ENCODE measurements at regions not wholly inside any gene's neighbourhood (a gene's known extent, or its start where the extent isn't known, plus 50 kb on each side); places are given as distances from the start of the nearest gene placed in this dataset.

DNA sequence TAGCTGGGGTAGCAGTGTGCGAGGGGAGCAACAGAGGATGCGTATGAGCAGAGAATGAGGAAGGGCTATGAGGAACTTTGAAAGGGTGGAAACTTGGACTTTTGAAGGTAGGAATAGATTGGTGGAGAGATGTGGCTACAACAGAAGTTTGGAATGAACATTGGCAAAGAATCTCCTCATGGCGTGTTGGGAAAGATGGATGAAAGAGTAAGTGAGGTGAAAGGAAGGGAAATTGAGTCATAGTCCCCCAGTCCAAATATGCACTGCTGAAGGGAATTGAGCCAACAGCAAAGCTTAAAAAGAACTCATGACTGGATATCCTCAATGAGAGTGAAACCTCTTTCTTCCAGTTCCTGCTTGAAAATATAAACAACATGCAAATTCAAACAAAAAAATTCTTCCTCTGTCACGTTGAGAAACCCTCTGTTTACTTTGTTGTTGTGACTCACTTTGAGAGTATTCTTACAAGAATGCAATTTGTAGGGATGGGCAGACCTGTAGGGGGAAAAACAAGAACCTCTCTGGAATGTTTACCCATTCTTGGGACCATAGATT, 313.2 kb upstream of the KCNJ16 start:
- no peak for DNase-seq (ENCODE audit: insufficient read length, low spot score)
- FAIRE-seq = no peak

DNA sequence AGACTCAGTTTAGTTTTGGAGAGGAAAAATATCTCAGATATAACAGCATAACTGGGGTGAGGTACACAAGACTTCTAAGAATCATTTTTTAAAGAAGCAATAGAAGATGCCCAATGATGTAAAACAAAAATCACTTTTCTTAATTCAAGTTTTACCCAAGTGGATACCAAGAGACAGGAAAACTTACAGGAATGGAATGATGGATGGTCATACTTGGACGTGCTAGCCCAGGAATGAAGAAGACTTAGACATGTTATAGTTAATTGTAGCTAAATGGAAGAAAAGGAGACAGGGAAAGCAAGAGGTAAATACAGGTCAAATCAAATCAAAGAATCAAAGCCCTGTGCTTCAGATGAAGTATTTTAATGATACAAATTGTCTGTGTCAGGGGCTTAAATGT, 312.7 kb upstream of the KCNJ16 start:
- DNase-seq (ENCODE audit: insufficient read length, low spot score) (no peak), FAIRE-seq (no peak)

DNA sequence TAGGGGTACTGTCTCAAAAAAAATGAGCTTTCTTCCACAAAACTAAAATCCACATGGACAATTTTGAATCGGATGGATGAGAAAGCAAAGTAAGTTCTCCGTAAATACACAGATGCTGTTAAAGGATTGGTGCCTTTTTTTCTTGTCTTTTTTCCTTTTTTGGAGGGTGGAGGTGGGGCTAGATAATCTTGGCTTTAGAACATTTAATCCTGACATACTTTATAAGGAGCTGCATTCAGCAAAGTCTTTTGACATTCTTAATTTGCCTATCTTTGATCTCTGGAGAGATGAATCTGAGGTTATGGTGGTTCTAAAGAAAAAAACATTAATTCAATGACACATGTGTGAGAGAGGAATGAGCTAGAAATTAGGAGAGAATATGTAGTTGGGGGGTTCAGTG, 312.3 kb upstream of the KCNJ16 start:
- FAIRE-seq (no peak), DNase-seq (ENCODE audit: insufficient read length, low spot score) (no peak)

DNA sequence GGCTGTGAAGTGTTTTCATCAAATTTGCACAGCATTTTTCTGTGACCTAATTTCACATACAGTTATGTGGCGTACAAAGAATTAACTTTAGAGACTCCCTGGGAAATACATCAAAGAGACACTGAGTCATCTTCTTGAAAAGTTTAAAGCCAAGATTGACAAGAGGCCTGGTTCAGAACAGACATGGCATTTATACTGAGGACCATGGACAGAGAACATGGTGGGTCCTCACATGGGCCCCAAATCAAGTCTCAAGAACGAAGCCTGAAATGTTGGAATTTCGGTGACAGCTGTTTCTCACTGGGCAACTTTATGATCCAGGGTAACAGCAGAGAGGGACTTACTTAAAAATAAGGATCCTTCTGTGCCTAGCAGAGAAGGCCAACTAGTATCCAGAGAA, 311.5 kb upstream of the KCNJ16 start:
- FAIRE-seq (no peak), DNase-seq (ENCODE audit: insufficient read length, low spot score) (no peak)

DNA sequence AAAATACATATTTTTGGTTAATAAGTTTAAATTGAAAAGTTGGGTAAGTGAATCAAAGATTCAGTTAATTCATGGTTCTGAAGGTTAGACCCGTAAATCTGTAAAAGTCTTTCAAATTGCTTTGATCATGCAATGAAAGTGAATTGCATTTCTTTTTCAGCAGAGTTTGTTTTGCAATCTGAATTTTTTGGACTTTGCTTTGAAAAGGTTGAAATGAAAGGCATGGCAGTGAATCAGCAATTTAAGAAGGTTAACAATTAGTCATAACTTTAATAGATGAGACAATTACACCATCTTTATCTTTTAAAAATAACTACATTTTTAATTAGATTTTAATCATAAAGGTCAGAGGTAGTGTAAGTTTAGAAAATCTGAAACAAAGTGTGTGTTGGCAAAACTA, 310.9 kb upstream of the KCNJ16 start:
- no peak for DNase-seq (ENCODE audit: insufficient read length, low spot score)
- no peak for FAIRE-seq

DNA sequence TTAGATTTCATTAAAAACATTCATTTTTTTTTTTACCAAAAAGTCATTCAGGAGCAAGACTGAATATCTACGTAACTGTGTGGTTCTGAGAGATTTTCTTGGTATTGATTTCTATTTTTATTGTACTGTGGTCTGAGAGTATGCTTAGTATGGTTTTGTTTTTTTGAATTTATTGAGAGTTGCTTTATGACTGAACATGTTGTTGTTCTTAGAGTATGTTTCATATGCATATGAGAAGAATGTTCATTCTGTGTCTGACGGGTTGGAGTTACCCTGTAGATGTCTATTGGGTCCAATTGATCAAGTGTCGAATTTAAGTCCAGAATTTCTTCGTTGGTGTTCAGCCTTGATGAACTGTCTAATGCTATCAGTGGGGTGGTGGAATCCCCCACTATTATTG, 306.0 kb upstream of the KCNJ16 start:
- DNase-seq (ENCODE audit: insufficient read length, low spot score) = no peak
- FAIRE-seq = no peak

DNA sequence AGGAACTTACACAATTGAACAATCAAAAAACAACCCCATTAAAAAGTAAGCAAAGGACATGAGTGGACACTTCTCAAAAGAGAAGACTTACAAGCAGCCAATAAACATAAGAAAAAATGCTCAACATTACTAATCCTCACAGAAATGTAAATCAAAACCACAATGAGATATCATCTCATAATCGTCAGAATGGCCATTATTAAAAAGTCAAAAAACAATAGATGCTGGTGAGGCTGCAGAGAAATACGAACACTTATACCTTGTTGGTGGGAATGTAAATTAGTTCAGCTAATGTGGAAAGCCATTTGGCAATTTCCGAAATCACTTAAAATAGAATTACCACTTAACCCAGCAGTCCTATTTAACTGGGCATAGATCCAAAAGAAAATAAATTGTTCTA, 301.9 kb upstream of the KCNJ16 start:
- FAIRE-seq (no peak), DNase-seq (ENCODE audit: insufficient read length, low spot score) (no peak)

DNA sequence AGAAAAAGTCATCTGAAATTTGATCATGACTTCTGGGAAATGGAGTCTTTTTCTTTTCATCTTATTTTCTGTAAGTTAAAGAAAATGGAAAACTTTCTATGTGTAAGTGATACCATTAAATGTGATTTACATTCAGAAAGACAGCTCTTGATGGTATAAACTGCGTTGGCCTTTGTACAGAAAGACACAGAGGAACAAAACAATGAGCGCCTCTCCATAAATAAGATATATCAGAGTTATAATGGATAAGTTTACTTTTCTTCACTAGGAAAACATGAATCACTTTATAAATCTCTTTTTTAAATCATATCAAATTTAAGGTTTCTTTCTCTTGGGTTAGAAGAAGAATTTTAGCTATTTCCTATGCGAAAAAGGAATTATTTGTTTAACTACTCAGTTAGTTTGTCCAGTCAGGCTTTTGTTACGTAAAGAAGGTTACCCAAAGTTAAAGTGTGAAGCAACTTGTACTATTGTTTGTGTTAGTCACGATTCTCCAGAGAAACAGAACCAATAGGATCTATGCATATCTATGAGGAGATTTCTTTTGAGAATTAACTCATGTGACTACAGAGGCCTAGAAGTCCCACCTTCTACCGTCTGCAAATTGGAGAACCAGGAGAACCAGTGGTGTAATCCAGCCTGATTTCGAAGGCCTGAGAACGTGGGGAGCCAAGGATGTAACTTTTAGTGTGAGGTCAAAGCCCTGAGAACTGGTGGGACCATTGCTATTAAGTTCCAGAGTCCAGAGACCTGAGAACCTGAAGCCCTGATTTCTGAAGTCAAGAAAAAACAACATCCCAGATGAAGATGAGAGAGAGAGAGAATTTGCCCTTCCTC, 295.4 kb upstream of the KCNJ16 start:
- no peak for DNase-seq (ENCODE audit: insufficient read length, low spot score)
- FAIRE-seq = no peak

DNA sequence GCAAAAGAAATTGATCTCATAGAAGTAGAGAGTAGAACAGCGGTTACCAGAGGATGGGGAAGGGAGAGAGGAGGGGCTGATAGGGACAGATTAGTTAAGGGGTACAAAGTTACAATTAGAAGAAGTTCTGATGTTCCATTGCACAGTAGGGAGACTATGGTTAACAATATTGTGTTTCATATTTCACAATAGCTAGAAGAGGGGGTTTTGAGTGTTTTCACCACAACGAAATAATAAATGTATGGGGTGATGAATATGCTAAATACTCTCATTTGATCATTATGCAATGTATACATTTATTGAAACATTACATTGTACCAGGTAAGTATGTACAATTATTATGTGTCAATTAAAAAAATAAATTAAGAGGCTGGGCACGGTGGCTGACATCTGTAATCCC, 291.2 kb upstream of the KCNJ16 start:
- FAIRE-seq = no peak
- no peak for DNase-seq (ENCODE audit: insufficient read length, low spot score)

DNA sequence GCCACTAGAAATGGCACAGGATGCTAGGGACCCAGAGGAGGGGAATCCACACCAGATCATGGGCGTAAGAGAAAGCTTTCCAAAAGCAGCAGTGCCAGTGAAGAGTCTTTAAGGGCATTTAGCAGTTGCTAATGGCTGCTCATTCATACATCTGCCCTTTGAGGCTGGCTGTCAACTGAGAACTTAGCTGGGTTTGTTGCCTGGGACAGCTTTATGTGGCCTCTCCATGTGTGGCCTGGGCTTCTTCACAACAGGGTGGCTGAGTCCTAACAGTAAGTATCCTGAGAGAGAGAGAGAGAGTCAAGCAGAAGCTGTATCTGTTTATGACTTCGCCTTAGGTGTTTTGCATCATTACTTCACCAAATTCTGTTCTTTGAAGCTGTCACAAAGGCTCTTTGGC, 286.1 kb upstream of the KCNJ16 start:
- no peak for FAIRE-seq
- DNase-seq (ENCODE audit: insufficient read length, low spot score) = no peak

DNA sequence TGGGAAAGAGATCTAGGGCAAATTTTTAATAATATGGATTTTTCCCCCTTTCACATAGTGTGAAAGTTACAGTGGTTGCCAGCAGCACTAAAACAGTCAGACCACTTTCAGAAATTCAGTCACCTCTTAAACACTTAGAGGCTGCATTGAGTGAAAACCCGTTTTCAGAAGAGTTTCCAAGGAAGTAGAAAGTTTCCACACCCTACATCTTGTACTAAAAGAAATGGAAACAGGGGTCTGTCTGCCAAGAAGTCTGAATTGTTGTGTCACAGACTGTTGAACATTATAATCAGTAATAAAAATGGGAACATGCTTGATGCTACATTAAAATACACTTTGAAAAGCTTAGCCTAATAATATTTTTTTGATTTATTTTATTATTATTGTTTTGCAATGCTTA, 278.9 kb upstream of the KCNJ16 start:
- DNase-seq (ENCODE audit: insufficient read length, low spot score) (no peak), FAIRE-seq (no peak)

DNA sequence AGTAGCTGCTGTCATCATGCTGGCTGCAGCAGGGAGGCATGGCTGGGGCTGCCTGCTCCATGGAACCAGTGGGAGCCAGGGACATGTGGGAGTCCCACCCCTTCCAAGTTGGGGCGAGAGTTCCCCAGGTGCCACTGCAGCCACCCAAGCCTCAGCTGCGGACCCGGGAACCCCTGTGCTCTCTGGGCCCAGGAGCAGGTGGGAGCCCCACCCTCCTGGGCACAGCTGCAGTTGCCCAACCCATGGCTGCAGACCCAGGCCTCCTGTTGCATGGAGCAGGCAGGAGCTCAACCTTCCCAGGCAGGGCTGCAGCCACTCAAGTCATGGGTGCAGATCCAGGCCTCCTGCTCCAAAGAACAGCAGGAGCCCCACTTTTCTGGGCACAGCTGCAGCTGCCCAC, 274.2 kb upstream of the KCNJ16 start:
- DNase-seq (ENCODE audit: insufficient read length, low spot score) = no peak
- no peak for FAIRE-seq

DNA sequence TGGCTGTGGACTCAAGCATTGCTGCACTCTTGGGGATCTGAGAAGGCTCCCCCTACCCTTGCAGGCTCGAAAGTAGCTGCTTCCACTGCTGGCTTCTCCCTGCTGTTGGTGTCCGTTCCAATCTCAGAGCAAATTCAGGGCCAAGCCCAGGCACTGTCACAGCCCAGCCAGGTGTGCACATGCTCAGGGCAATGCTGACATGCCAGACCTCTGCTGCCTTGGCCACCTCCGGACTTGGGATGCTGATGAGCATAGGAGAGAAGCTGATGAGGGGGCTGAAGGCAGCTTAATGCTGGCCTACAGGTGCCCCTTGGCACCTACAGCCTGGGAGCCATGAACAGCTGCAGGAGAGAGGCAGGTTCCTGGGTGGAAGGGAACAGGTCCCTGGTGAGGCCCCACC, 273.7 kb upstream of the KCNJ16 start:
- DNase-seq (ENCODE audit: insufficient read length, low spot score) = no peak
- FAIRE-seq = no peak

DNA sequence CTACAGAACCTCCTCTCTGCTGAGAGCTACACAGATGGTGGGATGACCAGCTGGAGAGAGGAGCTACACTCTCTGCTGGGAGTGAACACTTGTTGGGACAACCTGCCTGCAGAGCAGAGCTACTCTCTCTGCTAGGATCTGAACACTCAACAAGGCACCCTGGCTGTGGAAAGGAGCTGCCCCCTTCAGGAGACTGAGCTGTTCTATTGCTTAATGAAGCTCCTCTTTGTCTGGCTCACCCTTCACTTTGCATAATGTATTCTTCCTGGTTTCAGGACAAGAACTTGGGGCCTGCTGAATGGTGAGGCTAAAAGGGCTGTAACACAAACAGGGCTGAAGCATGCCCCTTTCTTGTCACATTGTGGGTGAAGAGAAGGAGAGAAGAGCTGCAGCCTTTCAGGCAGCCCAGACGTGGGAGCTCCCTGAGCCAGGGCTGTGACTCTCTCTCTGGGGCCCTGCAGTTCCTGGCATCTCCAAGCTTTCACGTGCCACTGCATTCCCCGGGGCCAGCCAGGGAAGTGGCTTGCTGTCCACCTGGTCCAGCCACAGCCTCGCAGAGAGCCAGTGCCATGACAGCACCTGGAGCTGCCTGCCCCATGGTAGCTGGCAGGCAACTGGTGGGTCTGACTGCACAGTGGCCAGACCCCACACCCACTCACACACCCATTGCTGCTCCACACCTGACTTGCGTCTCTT, 272.8 kb upstream of the KCNJ16 start:
- DNase-seq (ENCODE audit: insufficient read length, low spot score) (no peak), FAIRE-seq (no peak)

DNA sequence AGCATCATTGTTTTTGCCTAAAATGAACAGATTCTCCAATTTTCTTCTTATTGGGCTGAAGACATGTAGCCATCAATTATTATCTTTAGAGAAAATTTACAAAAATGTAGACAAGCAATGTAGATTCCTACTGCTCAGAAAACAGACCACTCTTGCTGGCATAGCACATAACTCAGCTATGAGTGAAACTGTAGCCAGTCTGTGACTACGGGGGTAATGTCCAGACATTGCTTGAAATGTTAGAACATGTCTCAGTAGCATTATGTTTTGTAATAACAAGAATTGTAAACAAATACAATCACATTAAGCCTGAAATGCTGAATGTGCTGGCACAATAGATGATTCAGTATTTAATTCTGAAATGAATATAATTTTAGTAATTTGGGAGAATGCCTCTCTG, 265.7 kb upstream of the KCNJ16 start:
- DNase-seq (ENCODE audit: insufficient read length, low spot score) (no peak), FAIRE-seq (no peak)

DNA sequence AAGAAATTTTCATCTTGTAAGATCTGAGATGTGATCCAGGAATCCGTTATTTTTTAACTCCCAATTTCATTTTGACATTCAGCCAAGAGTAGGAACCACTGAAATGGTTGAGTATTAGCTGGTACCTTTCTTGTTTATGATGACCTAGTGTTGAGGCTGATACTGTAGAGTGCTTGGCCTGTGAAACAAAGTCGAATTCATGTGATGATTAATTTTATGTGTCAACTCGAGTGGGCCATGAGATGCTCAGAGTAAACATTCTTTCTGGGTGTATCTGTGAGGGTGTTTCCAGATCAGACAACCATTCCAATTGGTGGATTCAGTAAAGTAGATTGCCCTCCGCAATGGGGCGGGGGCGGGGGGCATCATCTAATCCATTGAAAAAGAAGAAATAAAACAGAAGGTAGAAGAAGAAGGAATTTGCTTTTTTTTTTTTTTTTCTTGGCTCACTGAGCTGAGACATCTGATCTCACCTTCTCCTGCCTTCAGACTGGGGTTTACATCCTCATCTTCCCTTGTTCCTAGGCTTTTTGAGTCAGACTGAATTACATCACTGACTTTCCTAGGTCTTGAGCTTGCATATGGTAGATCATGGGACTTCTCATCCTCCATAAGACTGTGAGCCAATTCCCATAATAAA, 264.6 kb upstream of the KCNJ16 start:
- FAIRE-seq (no peak), DNase-seq (ENCODE audit: insufficient read length, low spot score) (no peak)

DNA sequence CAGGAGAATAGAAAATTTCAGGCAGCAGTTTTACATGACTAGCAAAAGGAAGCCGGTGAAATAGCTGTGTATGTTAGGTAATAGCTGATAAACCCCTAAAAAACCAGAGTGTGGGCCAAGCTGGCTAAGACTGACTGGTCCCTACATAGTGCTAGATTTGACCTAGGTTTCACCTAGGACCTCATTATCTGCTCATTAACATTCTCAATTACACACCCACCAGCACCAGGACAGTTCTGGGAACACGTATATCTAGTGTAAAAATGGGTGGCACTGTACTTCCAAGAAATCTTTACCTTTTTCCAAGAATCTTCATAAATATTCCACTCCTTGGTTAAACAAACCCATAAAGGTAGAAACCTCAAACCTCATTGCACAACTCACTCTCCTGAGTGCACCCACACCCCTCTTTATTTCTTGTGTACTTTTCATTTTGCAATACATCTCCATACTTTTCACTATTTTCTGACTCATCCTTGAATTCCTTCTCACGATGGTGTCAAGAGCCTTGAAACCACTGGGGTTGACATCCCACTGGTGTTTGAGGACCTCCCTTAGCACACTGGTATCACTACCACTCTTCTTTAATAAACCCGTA, 262.7 kb upstream of the KCNJ16 start:
- DNase-seq (ENCODE audit: insufficient read length, low spot score) (no peak), FAIRE-seq (no peak)

DNA sequence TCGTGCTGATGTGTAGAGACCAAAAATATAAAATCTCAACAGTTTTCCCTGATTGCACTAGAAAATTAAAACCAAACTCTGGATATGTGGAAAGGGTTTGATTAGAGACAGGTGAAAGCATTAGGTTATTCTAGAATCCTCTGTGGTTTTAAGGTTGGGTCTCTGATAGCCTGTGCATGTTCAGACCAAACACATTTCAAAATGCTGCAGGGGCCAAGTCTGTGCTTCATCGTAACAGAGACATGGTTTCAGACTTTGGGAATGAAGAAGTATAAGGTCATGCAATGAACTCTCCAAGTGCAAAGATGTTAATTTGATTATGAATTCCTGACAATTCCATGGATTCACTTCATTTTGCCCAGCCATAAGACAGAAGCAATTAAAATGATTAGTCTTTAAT, 261.0 kb upstream of the KCNJ16 start:
- DNase-seq (ENCODE audit: insufficient read length, low spot score) (no peak), FAIRE-seq (no peak)

DNA sequence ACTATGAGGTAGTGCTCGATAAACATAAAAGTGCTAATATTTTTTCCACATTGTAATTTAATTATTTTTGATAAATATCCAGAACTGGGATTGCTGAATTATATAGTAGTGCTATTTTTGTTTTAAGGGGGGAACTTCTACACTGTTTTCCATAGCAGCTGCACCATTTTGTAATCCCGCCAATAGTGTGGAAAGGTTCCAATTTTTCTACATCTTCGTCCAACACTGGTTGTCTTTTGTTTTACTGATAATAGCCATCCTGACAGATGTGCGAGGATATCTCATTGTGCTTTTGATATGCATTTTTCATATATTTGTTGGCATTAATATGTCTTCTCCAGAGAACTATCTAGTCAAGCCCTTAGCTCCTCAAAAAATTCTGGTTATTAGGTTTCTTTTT, 259.6 kb upstream of the KCNJ16 start:
- FAIRE-seq (no peak), DNase-seq (ENCODE audit: insufficient read length, low spot score) (no peak)

DNA sequence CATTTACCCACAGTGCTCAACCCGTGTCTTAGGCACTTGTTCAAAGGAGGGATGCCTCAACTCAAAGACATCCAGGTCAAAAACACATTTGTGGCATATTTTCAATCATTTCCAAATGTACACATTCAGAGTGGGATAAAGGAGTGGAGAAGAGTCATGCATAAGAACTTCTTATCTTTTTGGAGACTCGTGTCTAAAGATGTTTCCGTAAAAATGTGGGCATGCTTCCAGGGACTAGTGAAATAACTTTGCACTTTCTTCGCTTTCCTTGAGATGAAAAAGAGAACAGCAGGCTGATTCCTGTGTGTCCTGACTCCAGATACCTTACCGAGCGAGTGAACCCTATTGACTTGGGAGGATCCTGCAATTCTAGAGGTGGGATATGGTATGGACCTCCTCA, 256.6 kb upstream of the KCNJ16 start:
- DNase-seq (ENCODE audit: insufficient read length, low spot score) = no peak
- FAIRE-seq = no peak

DNA sequence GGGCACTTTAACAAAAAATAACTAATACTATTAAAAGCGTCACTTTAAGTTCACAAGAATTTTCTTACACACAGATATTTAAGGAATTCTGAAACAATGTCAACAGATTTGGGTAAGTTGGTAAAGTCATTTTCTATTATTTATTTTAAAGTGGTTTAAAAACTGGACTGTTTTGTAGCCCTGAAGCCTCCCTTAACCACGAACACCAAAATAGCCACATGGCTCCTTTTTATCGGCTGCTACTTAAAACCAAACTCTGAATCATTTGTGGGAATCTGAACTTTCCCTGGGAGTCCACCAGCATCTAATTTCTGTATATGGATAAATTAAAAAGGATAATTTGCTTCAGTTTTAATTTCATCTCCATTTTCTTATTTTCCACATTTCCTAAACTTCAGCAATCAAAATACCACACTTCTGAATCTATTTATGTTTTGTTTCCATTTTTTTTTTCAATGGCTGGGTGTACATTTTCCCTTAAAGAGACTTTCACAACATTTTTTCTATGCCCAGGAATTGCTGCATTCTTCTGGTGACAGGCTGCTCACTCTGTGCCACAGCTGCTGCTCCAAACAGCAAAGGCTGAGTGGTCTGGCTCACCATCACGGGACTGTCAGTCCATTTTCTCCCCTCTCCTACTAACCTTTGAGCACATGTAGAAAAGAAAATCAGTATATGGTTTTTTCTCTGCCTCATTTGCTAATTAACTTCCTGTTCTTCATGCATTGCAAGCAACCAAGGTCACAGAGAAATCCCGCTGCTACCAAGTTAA, 255.5 kb upstream of the KCNJ16 start:
- DNase-seq (ENCODE audit: insufficient read length, low spot score) = no peak
- no peak for FAIRE-seq
